Eye (tissue), 1 donor: ENCODE measurements at regions not wholly inside any gene's neighbourhood (a gene's known extent, or its start where the extent isn't known, plus 50 kb on each side); places are given as distances from the start of the nearest gene placed in this dataset.
"Not testable (repeated sequence)": the region's sequence is repeated elsewhere in the genome, so short reads cannot be mapped to it uniquely, and the experiment has no call there.

Source experiments
- DNase-seq: peaks from one replicate; pipeline ENCODE4 v3.0.0-alpha.2; 2015

- peak; percentile 22 for DNase-seq
Measured at GRCh38 chr2:75432761-75433361, 127.9 kb downstream of the EVA1A start.

DNA sequence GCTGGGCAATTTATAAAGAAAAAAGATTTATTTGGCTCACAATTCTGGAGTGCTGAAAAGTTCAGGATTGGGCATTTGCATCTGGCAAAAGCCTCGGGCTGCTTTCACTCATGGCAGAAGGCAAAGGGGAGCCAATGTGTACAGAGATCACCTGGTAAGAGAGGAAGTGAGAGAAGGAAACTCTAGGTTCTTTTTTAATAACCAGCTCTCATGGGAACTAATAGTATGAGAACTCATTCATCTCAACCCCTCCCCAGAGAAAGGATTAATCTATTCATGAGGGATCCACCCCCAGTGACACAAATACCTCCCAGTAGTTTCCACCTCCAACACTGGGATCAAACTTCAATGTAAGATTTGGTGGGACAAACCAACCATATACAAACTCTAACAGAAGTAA lies 129.0 kb downstream of the EVA1A start:
- DNase-seq: no peak

- no peak for DNase-seq
Measured at GRCh38 chr2:75431276-75431675, 129.5 kb downstream of the EVA1A start.

- not testable (repeated sequence) for DNase-seq
Measured at GRCh38 chr2:75430449-75430848, 130.3 kb downstream of the EVA1A start.

- no peak for DNase-seq
Measured at GRCh38 chr2:75428646-75429443, 131.9 kb downstream of the EVA1A start.

DNA sequence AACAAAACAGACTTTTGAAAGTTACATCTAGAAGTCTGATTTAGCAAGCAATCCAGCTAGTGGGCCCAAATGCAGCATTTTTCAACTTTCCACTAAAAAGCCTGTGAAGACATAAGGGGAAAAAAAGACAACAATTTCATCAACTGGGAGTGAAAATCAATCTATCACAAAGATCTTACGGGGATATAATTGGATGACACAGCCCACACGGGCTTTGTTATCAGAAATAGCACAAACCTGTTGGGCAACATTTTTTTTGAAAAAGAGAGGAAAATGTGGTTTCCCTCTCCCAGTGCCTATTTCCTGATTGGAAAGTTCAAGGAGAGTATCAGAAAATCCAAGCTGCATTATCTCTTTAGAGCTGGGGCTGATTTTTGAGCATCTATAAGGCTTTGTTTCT lies 132.7 kb downstream of the EVA1A start:
- DNase-seq: no peak

- DNase-seq: no peak
Measured at GRCh38 chr2:75424936-75425619, 135.7 kb downstream of the EVA1A start.

GRCh38 chr2:75421986-75422385 lies 138.8 kb downstream of the EVA1A start:
- DNase-seq: no peak

DNA sequence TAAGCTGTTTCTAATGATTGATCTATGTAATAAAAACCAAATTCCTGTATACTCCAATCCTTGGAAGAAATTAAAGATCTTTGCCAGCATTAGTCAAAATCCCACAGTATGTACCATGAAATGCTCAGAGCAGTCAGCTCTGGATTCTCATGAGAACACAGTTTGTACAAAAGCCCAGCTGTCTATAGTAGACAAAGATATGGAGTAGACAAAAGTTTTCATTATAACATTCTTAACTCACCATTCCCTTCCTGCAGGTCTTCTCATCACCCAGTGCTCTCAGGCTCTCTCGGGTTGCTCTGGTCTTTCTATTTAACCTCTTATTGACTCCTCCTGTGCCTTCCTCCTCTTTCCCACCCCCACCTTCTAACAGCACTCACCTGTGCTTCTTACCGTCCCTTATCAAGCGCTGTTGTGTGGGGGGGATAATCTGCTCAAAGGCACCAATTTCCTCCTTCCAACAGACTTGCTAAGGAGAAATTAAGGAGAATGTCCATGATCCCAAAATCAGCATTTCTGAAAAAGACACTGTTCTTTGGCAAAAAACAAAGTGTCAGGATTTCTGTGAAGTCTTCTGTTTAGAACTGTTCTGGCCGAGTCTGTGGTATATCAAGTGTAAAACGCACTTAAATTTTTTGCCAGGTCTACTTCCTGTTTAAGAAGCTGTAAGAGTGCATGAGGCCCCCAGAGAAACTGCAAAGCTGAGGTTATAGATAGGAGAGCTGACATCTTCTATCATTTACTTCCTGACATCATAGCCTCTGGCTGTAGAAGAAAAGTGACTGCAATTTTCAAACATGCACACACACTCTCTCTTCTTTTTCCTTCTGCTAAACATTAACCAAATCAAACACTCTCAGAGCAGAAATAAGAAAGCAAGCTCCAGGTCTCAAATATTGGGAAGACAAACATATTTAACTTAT lies 144.1 kb downstream of the EVA1A start:
- DNase-seq: peak; percentile 20

- no peak for DNase-seq
Measured at GRCh38 chr2:75415731-75416130, 145.0 kb downstream of the EVA1A start.

DNA sequence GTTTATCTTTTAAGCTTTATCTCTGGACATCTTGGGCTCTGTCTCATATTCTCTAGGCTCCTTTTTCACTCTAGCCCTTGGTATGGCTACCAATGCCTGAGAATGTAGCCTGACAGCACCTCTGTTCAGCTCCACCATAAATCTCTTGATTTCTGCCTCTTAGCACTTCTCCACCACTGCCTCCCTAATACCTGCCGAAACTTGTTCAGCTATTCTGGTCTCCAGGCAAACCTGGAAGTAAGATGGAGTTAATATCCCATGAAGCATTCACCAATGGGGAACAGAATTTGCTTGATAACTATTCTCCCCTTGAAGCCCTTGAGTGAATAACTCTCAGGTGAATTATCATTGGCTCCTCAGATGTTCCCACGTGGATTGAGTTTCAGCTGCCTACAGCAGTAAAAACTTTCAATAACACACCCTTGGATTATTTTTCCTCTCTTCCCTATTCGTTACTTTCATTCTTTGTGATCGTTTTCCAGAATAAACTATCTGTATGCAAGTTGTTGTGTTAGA lies 145.6 kb downstream of the EVA1A start:
- DNase-seq: no peak

DNA sequence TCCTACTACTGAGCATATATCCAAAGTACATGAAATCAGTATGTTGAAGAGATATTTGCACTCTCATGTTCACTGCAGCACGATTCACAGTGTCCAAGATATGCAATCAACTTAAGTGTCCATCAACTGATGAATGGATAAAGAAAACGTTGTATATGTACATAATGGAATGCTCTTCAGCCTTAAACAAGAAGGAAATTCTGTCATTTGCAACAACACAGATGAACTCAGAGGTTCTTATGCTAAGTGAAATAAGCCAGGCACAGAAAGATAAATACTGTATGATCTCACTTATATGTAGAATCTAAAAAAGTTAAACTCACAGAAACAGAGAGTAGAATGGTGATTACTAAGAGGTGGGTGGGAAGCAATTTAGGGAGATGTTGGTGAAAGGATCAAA lies 149.2 kb downstream of the EVA1A start:
- no peak for DNase-seq

DNA sequence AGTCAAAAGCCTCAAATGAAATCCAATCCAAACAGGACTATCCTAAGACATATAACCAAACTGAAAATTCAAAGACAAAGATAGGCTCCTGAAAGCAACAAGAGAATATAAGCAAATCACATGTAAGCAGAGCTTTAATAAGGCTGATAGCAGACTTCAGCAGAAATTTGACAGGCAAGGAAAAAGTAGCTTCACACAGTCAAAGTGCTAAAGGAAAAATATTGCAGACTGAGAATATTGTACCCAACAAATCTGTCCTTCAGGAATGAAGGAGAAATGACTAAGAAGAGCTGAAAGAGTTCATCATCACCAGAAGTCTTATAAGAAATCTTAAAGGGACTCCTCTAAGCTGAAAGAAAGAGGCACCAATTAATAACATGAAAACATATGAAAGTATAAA lies 150.0 kb downstream of the EVA1A start:
- no peak for DNase-seq

DNA sequence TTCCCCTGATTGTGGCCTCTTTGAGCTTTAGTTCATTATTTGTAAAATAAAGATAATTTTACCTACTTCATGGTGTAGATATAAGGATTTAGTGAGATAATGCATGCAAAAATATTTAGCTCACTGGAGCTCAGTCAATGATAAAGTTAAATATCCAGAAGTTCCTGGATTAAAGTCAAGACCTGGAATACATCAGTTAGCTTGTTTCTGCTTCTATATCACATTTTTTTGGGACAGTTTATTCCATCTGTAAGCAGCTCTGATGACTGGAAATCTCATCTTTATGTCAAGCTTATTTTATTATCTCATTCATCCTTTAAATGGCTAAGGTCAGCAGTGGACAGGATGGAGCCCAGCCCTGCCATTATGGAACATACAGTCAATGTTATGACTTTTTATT lies 152.0 kb downstream of the EVA1A start:
- DNase-seq: no peak

DNA sequence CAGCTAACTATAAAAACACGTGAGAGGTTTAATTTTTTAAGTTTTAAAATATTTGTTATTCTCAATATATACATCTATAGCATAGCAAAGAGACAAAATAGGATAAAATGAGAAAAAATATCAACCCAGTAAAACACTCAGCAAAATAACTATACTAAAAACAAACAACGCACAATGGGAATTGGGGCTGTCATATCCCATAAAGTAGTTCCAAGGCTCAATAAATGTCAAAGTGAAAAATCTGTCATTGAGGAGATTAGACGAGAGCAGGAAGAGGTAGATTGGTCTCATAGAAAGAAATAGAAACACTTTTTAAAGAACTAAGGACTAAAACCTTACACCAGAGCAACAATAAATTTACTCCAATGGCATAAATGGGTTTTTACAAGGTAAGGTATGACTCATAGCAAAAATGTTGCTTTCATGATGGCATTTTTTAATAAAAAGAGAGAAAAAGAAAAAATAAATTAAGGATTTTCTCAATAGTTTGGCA lies 153.7 kb downstream of the EVA1A start:
- no peak for DNase-seq

DNA sequence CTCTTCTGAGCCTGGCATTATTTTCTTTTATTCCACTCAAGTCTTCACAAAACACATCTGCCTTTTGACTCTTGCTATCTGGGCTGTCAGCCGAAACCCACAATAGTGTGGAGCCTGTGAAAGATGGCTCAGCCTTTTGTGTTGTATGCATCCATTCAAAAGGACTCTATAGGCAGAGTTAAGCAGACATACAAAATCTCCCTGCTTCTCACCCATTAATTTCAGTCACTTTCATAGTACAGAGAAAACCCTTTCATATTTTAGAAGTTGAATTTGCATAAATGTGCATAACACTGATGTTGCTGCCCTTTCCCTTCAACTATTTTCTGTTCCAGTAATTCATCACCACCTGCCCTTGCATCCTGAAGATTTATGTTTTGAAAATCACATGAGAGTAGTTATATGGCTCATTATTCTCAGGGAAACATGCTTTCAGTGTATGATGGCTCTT lies 154.6 kb downstream of the EVA1A start:
- DNase-seq: no peak

DNA sequence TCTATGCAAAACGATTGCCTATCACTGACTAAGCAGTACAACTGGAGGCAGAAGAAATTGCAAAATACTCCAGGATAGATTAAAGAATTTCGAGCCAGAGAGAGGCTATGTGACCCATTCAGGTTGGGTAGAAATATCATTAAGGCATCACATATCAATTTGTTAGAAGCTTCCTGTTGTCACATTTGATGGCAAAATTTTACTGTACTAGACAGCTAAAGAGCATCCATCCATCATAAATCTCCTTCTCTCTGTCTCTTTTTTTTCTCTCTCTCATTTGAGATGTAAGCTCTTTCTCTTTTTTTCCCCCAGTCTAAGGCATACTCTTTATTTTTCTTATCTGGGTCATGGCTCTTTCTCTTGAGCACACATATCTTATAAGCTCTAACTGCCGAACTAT lies 155.7 kb downstream of the EVA1A start:
- DNase-seq: no peak

DNA sequence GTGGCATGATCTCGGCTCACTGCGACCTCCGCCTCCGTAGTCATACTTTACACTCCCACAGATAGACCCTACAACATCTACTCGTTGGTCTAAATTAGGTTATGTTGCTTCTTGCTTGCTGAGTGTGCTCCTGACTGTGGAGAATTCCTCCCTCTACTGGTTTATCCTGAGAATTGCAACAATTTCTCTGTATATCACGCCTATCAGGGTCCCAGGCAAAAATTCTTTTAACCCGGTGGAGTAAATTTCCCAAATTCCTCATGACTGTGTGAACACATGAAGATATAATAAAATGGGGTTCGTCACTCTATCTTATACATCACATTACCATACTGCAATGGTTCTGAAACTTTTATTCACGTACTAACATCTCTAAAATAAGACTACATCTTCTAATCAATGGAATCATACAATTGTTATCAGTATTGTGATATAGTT lies 156.7 kb downstream of the EVA1A start:
- peak; percentile 80 for DNase-seq

DNA sequence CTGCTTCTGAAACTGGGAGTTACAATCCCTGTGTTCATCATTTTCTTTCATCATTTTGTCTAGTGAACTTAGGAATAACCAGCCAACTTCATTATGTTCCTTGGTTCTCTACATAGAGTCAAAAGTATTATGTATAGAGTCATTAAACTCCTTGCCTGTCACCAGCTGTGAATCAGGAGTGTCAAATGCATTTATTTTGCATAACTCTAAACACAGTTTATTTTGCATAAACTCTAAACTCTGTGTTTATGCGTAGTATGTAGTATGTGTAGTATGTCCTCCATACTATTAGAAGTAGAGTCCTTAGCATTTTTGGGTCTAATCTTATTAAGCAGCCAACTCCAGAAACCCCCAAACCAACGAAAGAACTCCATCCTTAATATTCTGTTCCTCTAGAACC lies 164.4 kb downstream of the EVA1A start:
- no peak for DNase-seq

GRCh38 chr2:75394764-75395163 lies 166.0 kb downstream of the EVA1A start:
- DNase-seq: not testable (repeated sequence)

DNA sequence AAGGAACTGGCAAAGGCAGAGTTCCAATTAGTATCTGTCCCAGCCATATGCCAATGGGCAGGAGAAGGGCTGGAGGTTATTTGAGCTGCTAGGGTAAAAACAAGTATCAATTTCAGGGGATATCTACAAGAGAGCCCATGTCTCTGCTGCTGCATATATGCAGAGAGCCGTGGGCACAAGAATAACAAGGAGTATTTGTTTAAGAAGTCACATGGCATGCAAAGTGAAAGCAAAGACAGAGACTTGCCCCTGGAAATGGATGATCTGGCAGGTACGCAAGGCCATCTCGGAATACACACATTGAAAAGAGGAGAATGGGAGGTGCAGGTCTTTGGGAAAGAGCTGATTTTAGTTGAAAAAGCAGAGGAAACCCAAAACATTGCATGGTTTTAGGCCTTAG lies 170.6 kb downstream of the EVA1A start:
- no peak for DNase-seq

GRCh38 chr2:75389271-75389670 lies 171.5 kb downstream of the EVA1A start:
- no peak for DNase-seq
